K562 (cell line): ENCODE measurements at regions not wholly inside any gene's neighbourhood (a gene's known extent, or its start where the extent isn't known, plus 50 kb on each side); places are given as distances from the start of the nearest gene placed in this dataset.

Experiments used
- ATAC-seq: fragments of 200-7000 bp; cut with Tn5 transposase; 3 replicates; pipeline ENCODE4 v1.9.1; 2020; ENCODE audit warnings: moderate library complexity
- BruUV-seq: library from RNA; stranded (reverse); fragments of 400-500 nt; replicated peaks from 2 replicates; lab custom pipeline; 2021; lab: Mats Ljungman, UMichigan
- CTCF ChIA-PET: fragments of 300-600 bp; formaldehyde crosslinking; extraction: SDS; loops from one replicate; lab custom pipeline; 2021; ENCODE audit warnings: low intra/inter-chr PET ratio; lab: Yijun Ruan, JAX
- POLR2A ChIA-PET: fragments of 300-600, 350-650 bp; sonication (Branson Sonifier 250); formaldehyde crosslinking; extraction: SDS; loops from one replicate; lab custom pipeline; 2021; ENCODE audit warnings: antibody characterized with exemption, inconsistent platforms; lab: Yijun Ruan, JAX
- DNase-seq, 4 experiments: peaks; one replicate each; pipeline versions ENCODE4 v3.0.0 to v3.0.0-alpha.2; 2011 to 2018; ENCODE audit warnings: low spot score in 3 of 4, mixed read lengths in 3 of 4; ENCODE audit errors: extremely low read depth in 1 of 4
- FAIRE-seq: peaks from 2 replicates; lab custom pipeline; 2011; peaks lifted over from hg19 to GRCh38; lab: Jason Lieb, UNC
- H2AFZ ChIP-seq: 2 replicates; pipeline ENCODE4 v1.6.0; 2011; ENCODE audit warnings: low read depth, low read length, control low read depth, inconsistent platforms
- H3K27ac ChIP-seq: fragments of 200-600 bp; 3 replicates; pipeline ENCODE4 v1.8.0; 2011; ENCODE audit warnings: low read depth, mild to moderate bottlenecking, control low read depth, inconsistent platforms, low read length, moderate library complexity, mixed read lengths; ENCODE audit errors: extremely low read depth
- H3K27me3 ChIP-seq, 2 experiments: fragments of 300-600 bp in 1 of 2; 2 replicates in 1 of 2; 3 replicates in 1 of 2; pipeline versions ENCODE4 v1.6.0 to v1.8.0; 2011; ENCODE audit warnings: inconsistent platforms in 2 of 2, low read length in 2 of 2, mild to moderate bottlenecking in 1 of 2, mixed read lengths in 1 of 2, moderate library complexity in 1 of 2; ENCODE audit not compliant: control insufficient read depth in 2 of 2, insufficient read depth in 2 of 2
- H3K36me3 ChIP-seq: fragments of 300-600 bp; 3 replicates; pipeline ENCODE4 v1.8.0; 2011; ENCODE audit warnings: mild to moderate bottlenecking, low read length, inconsistent platforms; ENCODE audit not compliant: control insufficient read depth, insufficient read depth
- H3K4me1 ChIP-seq, 2 experiments: fragments of 200-600 bp in 1 of 2; replicated peaks in 1 of 2; 2 replicates in 1 of 2; 3 replicates in 1 of 2; pipeline versions ENCODE4 v1.5.1 to v1.8.0; 2011; ENCODE audit warnings: inconsistent platforms in 2 of 2, low read length in 2 of 2, mild to moderate bottlenecking in 1 of 2, mixed read lengths in 1 of 2, moderate library complexity in 1 of 2; ENCODE audit not compliant: control insufficient read depth in 2 of 2, insufficient read depth in 2 of 2
- H3K4me2 ChIP-seq: 2 replicates; pipeline ENCODE4 v1.6.1; 2011; ENCODE audit warnings: low read length, control low read depth, inconsistent platforms, mixed read lengths; ENCODE audit not compliant: insufficient read depth
- H3K4me3 ChIP-seq: fragments of 200-600 bp; sonication (generic), shearing (Covaris generic); 2 replicates; pipeline ENCODE4 v1.5.1; 2016; ENCODE audit warnings: control low read depth, inconsistent platforms
- H3K79me2 ChIP-seq: fragments of 200-600 bp; 3 replicates; pipeline ENCODE4 v1.8.0; 2011; ENCODE audit warnings: low read length, inconsistent platforms; ENCODE audit not compliant: control insufficient read depth, insufficient read depth
- H3K9ac ChIP-seq, 2 experiments: 2 replicates each; pipeline versions ENCODE4 v1.6.0 to v1.6.1; 2011; ENCODE audit warnings: low read depth in 2 of 2, low read length in 2 of 2, control low read depth in 1 of 2, inconsistent platforms in 1 of 2, mild to moderate bottlenecking in 1 of 2, mixed read lengths in 1 of 2; ENCODE audit not compliant: insufficient read depth in 1 of 2
- H3K9me1 ChIP-seq: one replicate; pipeline ENCODE4 v1.6.0; 2011; ENCODE audit warnings: inconsistent platforms, mild to moderate bottlenecking, low read length, moderate library complexity; ENCODE audit not compliant: control insufficient read depth, insufficient read depth
- H3K9me3 ChIP-seq: replicated peaks from 2 replicates; pipeline ENCODE4 v1.5.1; 2011; ENCODE audit warnings: low read depth, low read length, inconsistent platforms; ENCODE audit not compliant: control insufficient read depth, insufficient read depth
- H4K20me1 ChIP-seq: replicated peaks from 2 replicates; pipeline ENCODE4 v1.6.1; 2011; ENCODE audit warnings: low read length, inconsistent platforms, mixed read lengths; ENCODE audit not compliant: control insufficient read depth, insufficient read depth
- EGR1 ChIP-seq: fragments of 450-650 bp; conservative IDR thresholded peaks from 2 replicates; pipeline ENCODE4 v1.6.1; 2017; ENCODE audit warnings: mild to moderate bottlenecking
- RAD21 ChIP-seq, 2 experiments: fragments of 250-450 bp in 1 of 2; fragments of 450-650 bp in 1 of 2; sonication (Bioruptor Pico) in 1 of 2; formaldehyde crosslinking in 1 of 2; IDR thresholded peaks in 1 of 2; conservative IDR thresholded peaks in 1 of 2; 2 replicates each; pipeline versions ENCODE4 v1.4.0 to v1.8.0; 2020 to 2022; ENCODE audit warnings: mild to moderate bottlenecking in 2 of 2, moderate library complexity in 1 of 2
- SMC3 ChIP-seq: conservative IDR thresholded peaks from 2 replicates; pipeline ENCODE4 v1.6.1; 2011; ENCODE audit warnings: low read depth, low read length, improper control_type of control experiment; ENCODE audit not compliant: insufficient read depth
- STAT5A ChIP-seq: IDR thresholded peaks from 2 replicates; pipeline ENCODE4 v1.6.1; 2012; ENCODE audit warnings: low read length, inconsistent platforms, borderline replicate concordance
- WGBS: fragments of 100-300 bp; shearing (Covaris generic); methylation state at CpG from one replicate; pipeline ENCODE4 v1.1.6; 2016; ENCODE audit warnings: low coverage, mixed read lengths; ENCODE audit not compliant: insufficient coverage; ENCODE audit errors: missing lambda C conversion rate; 5-methylcytosine and 5-hydroxymethylcytosine counted together
- in situ Hi-C: fragments of 300-500 bp; cut with MboI; formaldehyde crosslinking; loops from 4 replicates; pipeline ENCODE4 v1.15.0; 2018; ENCODE audit warnings: inconsistent platforms, mixed read lengths
- intact Hi-C: fragments of 100-400 bp; cut with micrococcal nuclease; formaldehyde crosslinking; loops from 2 replicates; pipeline ENCODE4 v1.14.2; 2022
- TF ChIP-seq, protein P1 (sequence below): fragments of 450-650 bp; formaldehyde crosslinking; IDR thresholded peaks from 2 replicates; pipeline ENCODE4 v1.4.0; 2020; ENCODE audit warnings: mild to moderate bottlenecking, moderate library complexity
- TF ChIP-seq, protein P2 (sequence below), 3 experiments: IDR thresholded peaks in 2 of 3; conservative IDR thresholded peaks in 1 of 3; 2 replicates each; pipeline ENCODE4 v1.5.1; 2011 to 2012; ENCODE audit warnings: low read length in 3 of 3, mild to moderate bottlenecking in 3 of 3, control low read depth in 2 of 3, improper control_type of control experiment in 1 of 3, inconsistent platforms in 1 of 3, low read depth in 1 of 3, mixed read lengths in 1 of 3, moderate library complexity in 1 of 3; ENCODE audit not compliant: insufficient read depth in 2 of 3
- TF ChIP-seq, protein P3 (sequence below), 2 experiments: fragments of 450-650 bp; formaldehyde crosslinking in 1 of 2; IDR thresholded peaks; 2 replicates each; pipeline versions ENCODE4 v1.4.0 to v1.6.1; 2014 to 2020; ENCODE audit warnings: mild to moderate bottlenecking in 2 of 2, borderline replicate concordance in 1 of 2, low read depth in 1 of 2

DNA sequence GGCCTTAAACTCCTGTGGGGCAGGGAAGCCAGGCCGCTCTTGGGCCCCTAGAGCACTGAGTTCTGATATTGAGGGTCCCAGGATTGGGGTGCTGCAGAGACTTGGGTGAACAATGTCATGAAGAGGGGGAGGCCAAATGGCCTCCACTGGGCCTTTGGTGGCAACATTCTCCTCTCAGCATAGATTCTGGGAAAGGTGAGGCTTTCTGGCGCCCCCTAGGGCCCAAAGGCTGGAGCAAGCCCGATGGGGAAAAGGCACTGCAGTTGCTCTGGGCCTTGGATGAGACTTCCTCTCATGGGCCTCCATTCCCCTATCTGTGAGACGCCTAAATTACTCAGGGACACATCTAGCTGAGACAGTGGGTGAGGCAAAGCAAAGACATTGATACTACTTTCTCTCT is 84.8 kb downstream of the ACAA2 start:
- FAIRE-seq: peak; percentile 77
- no peak overlapping the region for H3K4me2 ChIP-seq
- no peaks in the 10 kb centered on the region; a peak in 2 of 5 replicates for H3K27me3 ChIP-seq
- no peak overlapping the region for H3K9ac ChIP-seq
- peak; percentile 37 to 65 (median 44) for DNase-seq
- ChIA-PET POLR2A (no interaction called here), CTCF (interaction anchor here (1.2 kb wide), 1 partner anchor 218 kb away, joined by 4 read pairs; no protein-coding TSS in a partner anchor)
- ATAC-seq: peak; percentile 90
- no peak overlapping the region for H3K4me3 ChIP-seq
- intact Hi-C loops: loop anchor here (5.0 to 10.0 kb wide), 2 partner anchors 164 to 216 kb away; partner anchors contain the start of gene LIPG
- no TSS peak for BruUV-seq
- no peak overlapping the region for H2AFZ ChIP-seq
- H3K9me3 ChIP-seq: no peaks in the 10 kb centered on the region
- H3K79me2 ChIP-seq: no peaks in the 10 kb centered on the region
- WGBS: 7% methylated on average over 4 of the region's 4 CpGs
- H3K4me1 ChIP-seq: peaks cover 0 to 10% of the 10 kb centered on the region in 2 experiments; a peak in 4 of 5 replicates
- in situ Hi-C loops: no loop called here
- no peaks in the 10 kb centered on the region for H3K36me3 ChIP-seq
- H3K9me1 ChIP-seq: no peaks in the 10 kb centered on the region
- TF ChIP-seq RAD21 (CRISPR knock-in tag; conservative IDR thresholded peaks at IDR 0.05 in 1 of 2, IDR thresholded peaks at IDR 0.05 in 1 of 2) (peak; percentile 54 to 70), STAT5A (no peak), SMC3 (peak; percentile 39; the same call in 1 of the 2 replicates), EGR1 (no peak)
- TF ChIP-seq, protein P1, sequence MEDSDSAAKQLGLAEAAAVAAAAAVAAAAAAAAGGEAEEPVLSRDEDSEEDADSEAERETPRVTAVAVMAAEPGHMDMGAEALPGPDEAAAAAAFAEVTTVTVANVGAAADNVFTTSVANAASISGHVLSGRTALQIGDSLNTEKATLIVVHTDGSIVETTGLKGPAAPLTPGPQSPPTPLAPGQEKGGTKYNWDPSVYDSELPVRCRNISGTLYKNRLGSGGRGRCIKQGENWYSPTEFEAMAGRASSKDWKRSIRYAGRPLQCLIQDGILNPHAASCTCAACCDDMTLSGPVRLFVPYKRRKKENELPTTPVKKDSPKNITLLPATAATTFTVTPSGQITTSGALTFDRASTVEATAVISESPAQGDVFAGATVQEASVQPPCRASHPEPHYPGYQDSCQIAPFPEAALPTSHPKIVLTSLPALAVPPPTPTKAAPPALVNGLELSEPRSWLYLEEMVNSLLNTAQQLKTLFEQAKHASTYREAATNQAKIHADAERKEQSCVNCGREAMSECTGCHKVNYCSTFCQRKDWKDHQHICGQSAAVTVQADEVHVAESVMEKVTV (CRISPR knock-in tag): peak; percentile 35; the same call in 1 of the 2 replicates
- TF ChIP-seq, protein P2, sequence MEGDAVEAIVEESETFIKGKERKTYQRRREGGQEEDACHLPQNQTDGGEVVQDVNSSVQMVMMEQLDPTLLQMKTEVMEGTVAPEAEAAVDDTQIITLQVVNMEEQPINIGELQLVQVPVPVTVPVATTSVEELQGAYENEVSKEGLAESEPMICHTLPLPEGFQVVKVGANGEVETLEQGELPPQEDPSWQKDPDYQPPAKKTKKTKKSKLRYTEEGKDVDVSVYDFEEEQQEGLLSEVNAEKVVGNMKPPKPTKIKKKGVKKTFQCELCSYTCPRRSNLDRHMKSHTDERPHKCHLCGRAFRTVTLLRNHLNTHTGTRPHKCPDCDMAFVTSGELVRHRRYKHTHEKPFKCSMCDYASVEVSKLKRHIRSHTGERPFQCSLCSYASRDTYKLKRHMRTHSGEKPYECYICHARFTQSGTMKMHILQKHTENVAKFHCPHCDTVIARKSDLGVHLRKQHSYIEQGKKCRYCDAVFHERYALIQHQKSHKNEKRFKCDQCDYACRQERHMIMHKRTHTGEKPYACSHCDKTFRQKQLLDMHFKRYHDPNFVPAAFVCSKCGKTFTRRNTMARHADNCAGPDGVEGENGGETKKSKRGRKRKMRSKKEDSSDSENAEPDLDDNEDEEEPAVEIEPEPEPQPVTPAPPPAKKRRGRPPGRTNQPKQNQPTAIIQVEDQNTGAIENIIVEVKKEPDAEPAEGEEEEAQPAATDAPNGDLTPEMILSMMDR (IDR thresholded peaks at IDR 0.05 in 2 of 3, conservative IDR thresholded peaks at IDR 0.05 in 1 of 3; ENCODE audit: insufficient read depth in 2 of 3, low read depth in 1 of 3, low read length in 3 of 3): peak; percentile 64 to 71 (median 68)
- TF ChIP-seq, protein P3, sequence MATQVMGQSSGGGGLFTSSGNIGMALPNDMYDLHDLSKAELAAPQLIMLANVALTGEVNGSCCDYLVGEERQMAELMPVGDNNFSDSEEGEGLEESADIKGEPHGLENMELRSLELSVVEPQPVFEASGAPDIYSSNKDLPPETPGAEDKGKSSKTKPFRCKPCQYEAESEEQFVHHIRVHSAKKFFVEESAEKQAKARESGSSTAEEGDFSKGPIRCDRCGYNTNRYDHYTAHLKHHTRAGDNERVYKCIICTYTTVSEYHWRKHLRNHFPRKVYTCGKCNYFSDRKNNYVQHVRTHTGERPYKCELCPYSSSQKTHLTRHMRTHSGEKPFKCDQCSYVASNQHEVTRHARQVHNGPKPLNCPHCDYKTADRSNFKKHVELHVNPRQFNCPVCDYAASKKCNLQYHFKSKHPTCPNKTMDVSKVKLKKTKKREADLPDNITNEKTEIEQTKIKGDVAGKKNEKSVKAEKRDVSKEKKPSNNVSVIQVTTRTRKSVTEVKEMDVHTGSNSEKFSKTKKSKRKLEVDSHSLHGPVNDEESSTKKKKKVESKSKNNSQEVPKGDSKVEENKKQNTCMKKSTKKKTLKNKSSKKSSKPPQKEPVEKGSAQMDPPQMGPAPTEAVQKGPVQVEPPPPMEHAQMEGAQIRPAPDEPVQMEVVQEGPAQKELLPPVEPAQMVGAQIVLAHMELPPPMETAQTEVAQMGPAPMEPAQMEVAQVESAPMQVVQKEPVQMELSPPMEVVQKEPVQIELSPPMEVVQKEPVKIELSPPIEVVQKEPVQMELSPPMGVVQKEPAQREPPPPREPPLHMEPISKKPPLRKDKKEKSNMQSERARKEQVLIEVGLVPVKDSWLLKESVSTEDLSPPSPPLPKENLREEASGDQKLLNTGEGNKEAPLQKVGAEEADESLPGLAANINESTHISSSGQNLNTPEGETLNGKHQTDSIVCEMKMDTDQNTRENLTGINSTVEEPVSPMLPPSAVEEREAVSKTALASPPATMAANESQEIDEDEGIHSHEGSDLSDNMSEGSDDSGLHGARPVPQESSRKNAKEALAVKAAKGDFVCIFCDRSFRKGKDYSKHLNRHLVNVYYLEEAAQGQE (IDR thresholded peaks at IDR 0.05; ENCODE audit: borderline replicate concordance): peak; percentile 43; the same call in 1 of the 2 replicates
- TF ChIP-seq, protein P3 (CRISPR knock-in tag; IDR thresholded peaks at IDR 0.05; ENCODE audit: low read depth): no peak
- H3K27ac ChIP-seq: no peak overlapping the region
- no peaks in the 10 kb centered on the region for H4K20me1 ChIP-seq
